ENCODE measurements at regions not wholly inside any gene's neighbourhood (a gene's known extent, or its start where the extent isn't known, plus 50 kb on each side); places are given as distances from the start of the nearest gene placed in this dataset.

- Histone ChIP-seq H3K79me2 (ENCODE audit: insufficient read depth, low read depth, low read length) (no peaks in the 10 kb centered on the region), H3K9me2 (ENCODE audit: insufficient read depth, low read length) (no peaks in the 10 kb centered on the region), H3K4me2 (ENCODE audit: low read length) (no peak overlapping the region), H4K20me1 (ENCODE audit: insufficient read depth, low read length) (no peaks in the 10 kb centered on the region), H2AFZ (ENCODE audit: low read length) (no peak overlapping the region), H3K36me3 (ENCODE audit: insufficient read depth, low read length) (no peaks in the 10 kb centered on the region), H3K9me3 (ENCODE audit: low read length) (no peaks in the 10 kb centered on the region), H3K27ac (ENCODE audit: low read depth, low read length, poor library complexity, severe bottlenecking) (no peak overlapping the region), H3K4me1 (ENCODE audit: insufficient read depth, low read length, poor library complexity, severe bottlenecking) (no peaks in the 10 kb centered on the region), H3K4me3 (ENCODE audit: low read depth, low read length, poor library complexity, severe bottlenecking) (no peak overlapping the region)
- intact Hi-C loops (cut with micrococcal nuclease; ENCODE audit: unreplicated experiment): no loop called here
- no peak for DNase-seq (ENCODE audit: low spot score)
- BruUV-seq (replicated peaks): no TSS peak
- POLR2A ChIA-PET: no interaction called here
- CTCF ChIA-PET (ENCODE audit: unreplicated experiment): no interaction called here
- TF ChIP-seq, protein P1, sequence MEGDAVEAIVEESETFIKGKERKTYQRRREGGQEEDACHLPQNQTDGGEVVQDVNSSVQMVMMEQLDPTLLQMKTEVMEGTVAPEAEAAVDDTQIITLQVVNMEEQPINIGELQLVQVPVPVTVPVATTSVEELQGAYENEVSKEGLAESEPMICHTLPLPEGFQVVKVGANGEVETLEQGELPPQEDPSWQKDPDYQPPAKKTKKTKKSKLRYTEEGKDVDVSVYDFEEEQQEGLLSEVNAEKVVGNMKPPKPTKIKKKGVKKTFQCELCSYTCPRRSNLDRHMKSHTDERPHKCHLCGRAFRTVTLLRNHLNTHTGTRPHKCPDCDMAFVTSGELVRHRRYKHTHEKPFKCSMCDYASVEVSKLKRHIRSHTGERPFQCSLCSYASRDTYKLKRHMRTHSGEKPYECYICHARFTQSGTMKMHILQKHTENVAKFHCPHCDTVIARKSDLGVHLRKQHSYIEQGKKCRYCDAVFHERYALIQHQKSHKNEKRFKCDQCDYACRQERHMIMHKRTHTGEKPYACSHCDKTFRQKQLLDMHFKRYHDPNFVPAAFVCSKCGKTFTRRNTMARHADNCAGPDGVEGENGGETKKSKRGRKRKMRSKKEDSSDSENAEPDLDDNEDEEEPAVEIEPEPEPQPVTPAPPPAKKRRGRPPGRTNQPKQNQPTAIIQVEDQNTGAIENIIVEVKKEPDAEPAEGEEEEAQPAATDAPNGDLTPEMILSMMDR (conservative IDR thresholded peaks at IDR 0.05; ENCODE audit: low read length): no peak
Measured at GRCh38 chr6:132045877-132046276, 94.7 kb upstream of the CCN2 start.

GRCh38 chr6:132043148-132043547 lies 92.0 kb upstream of the CCN2 start:
- H3K4me3 ChIP-seq (ENCODE audit: low read depth, low read length, poor library complexity, severe bottlenecking): no peak overlapping the region
- H2AFZ ChIP-seq (ENCODE audit: low read length): no peak overlapping the region
- no peak overlapping the region for H3K4me2 ChIP-seq (ENCODE audit: low read length)
- no peaks in the 10 kb centered on the region; the same call in 1 of the 2 replicates for H3K9me2 ChIP-seq (ENCODE audit: insufficient read depth, low read length)
- POLR2A ChIA-PET: no interaction called here
- no peak overlapping the region for H3K27ac ChIP-seq (ENCODE audit: low read depth, low read length, poor library complexity, severe bottlenecking)
- BruUV-seq (replicated peaks): no TSS peak
- TF ChIP-seq, protein P1 (conservative IDR thresholded peaks at IDR 0.05; ENCODE audit: low read length): no peak
- no peak for TF ChIP-seq EZH2phosphoT487 (IDR thresholded peaks at IDR 0.05; ENCODE audit: borderline replicate concordance, low read depth, low read length)
- no peaks in the 10 kb centered on the region for H4K20me1 ChIP-seq (ENCODE audit: insufficient read depth, low read length)
- no peaks in the 10 kb centered on the region for H3K4me1 ChIP-seq (ENCODE audit: insufficient read depth, low read length, poor library complexity, severe bottlenecking)
- intact Hi-C loops (cut with micrococcal nuclease; ENCODE audit: unreplicated experiment): no loop called here
- no peaks in the 10 kb centered on the region for H3K9me3 ChIP-seq (ENCODE audit: low read length)
- H3K79me2 ChIP-seq (ENCODE audit: insufficient read depth, low read depth, low read length): no peaks in the 10 kb centered on the region
- H3K36me3 ChIP-seq (ENCODE audit: insufficient read depth, low read length): no peaks in the 10 kb centered on the region
- no peak for DNase-seq (ENCODE audit: low spot score)
- CTCF ChIA-PET (ENCODE audit: unreplicated experiment): no interaction called here

- POLR2A ChIA-PET: interaction anchor here (0.8 kb wide), 1 partner anchor 31 kb away, joined by 3 read pairs; no protein-coding TSS in a partner anchor
- Histone ChIP-seq H3K4me1 (ENCODE audit: insufficient read depth, low read length, poor library complexity, severe bottlenecking) (no peaks in the 10 kb centered on the region), H2AFZ (ENCODE audit: low read length) (no peak overlapping the region), H4K20me1 (ENCODE audit: insufficient read depth, low read length) (no peaks in the 10 kb centered on the region), H3K4me3 (ENCODE audit: low read depth, low read length, poor library complexity, severe bottlenecking) (no peak overlapping the region), H3K9me3 (ENCODE audit: low read length) (no peaks in the 10 kb centered on the region), H3K9me2 (ENCODE audit: insufficient read depth, low read length) (no peaks in the 10 kb centered on the region; the same call in 1 of the 2 replicates), H3K4me2 (ENCODE audit: low read length) (no peak overlapping the region), H3K36me3 (ENCODE audit: insufficient read depth, low read length) (no peaks in the 10 kb centered on the region), H3K27ac (ENCODE audit: low read depth, low read length, poor library complexity, severe bottlenecking) (no peak overlapping the region), H3K79me2 (ENCODE audit: insufficient read depth, low read depth, low read length) (no peaks in the 10 kb centered on the region)
- CTCF ChIA-PET (ENCODE audit: unreplicated experiment): no interaction called here
- TF ChIP-seq, protein P1 (conservative IDR thresholded peaks at IDR 0.05; ENCODE audit: low read length): no peak
- TF ChIP-seq EZH2phosphoT487 (IDR thresholded peaks at IDR 0.05; ENCODE audit: borderline replicate concordance, low read depth, low read length): no peak
- intact Hi-C loops (cut with micrococcal nuclease; ENCODE audit: unreplicated experiment): no loop called here
- DNase-seq (ENCODE audit: low spot score): no peak
- BruUV-seq (replicated peaks): no TSS peak
Measured at GRCh38 chr6:132041706-132042105, 90.5 kb upstream of the CCN2 start.
